Activated CD4-positive, alpha-beta T cell treated with anti-CD3 and anti-CD28 coated beads, Interleukin-2, amount 50 U/mL, for 1 hour (primary cell): ENCODE measurements at regions not wholly inside any gene's neighbourhood (a gene's known extent, or its start where the extent isn't known, plus 50 kb on each side); places are given as distances from the start of the nearest gene placed in this dataset.

Source experiments
- DNase-seq: peaks from one replicate; pipeline ENCODE4 v3.0.0-alpha.2; 2020

- no peak for DNase-seq
These were observed 275.7 kb upstream of the FN1 start for GRCh38 chr2:215711471-215712034.

GRCh38 chr2:215707608-215708007 lies 271.7 kb upstream of the FN1 start:
- DNase-seq = no peak

GRCh38 chr2:215705771-215706361 lies 270.0 kb upstream of the FN1 start:
- no peak for DNase-seq

GRCh38 chr2:215705281-215705680 lies 269.4 kb upstream of the FN1 start:
- no peak for DNase-seq

GRCh38 chr2:215702116-215702902 lies 266.4 kb upstream of the FN1 start:
- no peak for DNase-seq

GRCh38 chr2:215699700-215700538 lies 264.1 kb upstream of the FN1 start:
- DNase-seq = no peak

- DNase-seq = no peak
These were observed 263.1 kb upstream of the FN1 start for GRCh38 chr2:215699018-215699417.

GRCh38 chr2:215698566-215698965 lies 262.7 kb upstream of the FN1 start:
- no peak for DNase-seq

GRCh38 chr2:215697496-215697895 lies 261.6 kb upstream of the FN1 start:
- DNase-seq = no peak

GRCh38 chr2:215697003-215697402 lies 261.1 kb upstream of the FN1 start:
- DNase-seq = no peak

- no peak for DNase-seq
These were observed 260.0 kb upstream of the FN1 start for GRCh38 chr2:215695861-215696260.

- DNase-seq = no peak
These were observed 258.2 kb upstream of the FN1 start for GRCh38 chr2:215693999-215694580.

GRCh38 chr2:215693193-215693998 lies 257.5 kb upstream of the FN1 start:
- DNase-seq = no peak

- DNase-seq = no peak
These were observed 256.7 kb upstream of the FN1 start for GRCh38 chr2:215692387-215693079.

GRCh38 chr2:215691346-215691745 lies 255.5 kb upstream of the FN1 start:
- no peak for DNase-seq

GRCh38 chr2:215687149-215688031 lies 251.5 kb upstream of the FN1 start:
- no peak for DNase-seq

GRCh38 chr2:215685238-215685990 lies 249.5 kb upstream of the FN1 start:
- DNase-seq = no peak

- no peak for DNase-seq
These were observed 248.8 kb upstream of the FN1 start for GRCh38 chr2:215684448-215685237.

- no peak for DNase-seq
These were observed 247.4 kb upstream of the FN1 start for GRCh38 chr2:215683295-215683694.
